AG09309 (cell line): ENCODE measurements at regions not wholly inside any gene's neighbourhood (a gene's known extent, or its start where the extent isn't known, plus 50 kb on each side); places are given as distances from the start of the nearest gene placed in this dataset.

Experiments used
- DNase-seq: peaks from one replicate; pipeline ENCODE4 v3.0.0-alpha.2; 2010; ENCODE audit warnings: low read depth
- H3K4me3 ChIP-seq: 2 replicates; pipeline ENCODE4 v1.5.1; 2011; ENCODE audit warnings: mild to moderate bottlenecking, low read depth, low read length, moderate library complexity; ENCODE audit not compliant: control insufficient read depth
- TF ChIP-seq, protein P1 (sequence below): IDR thresholded peaks from 2 replicates; pipeline ENCODE4 v1.5.1; 2011; ENCODE audit warnings: mild to moderate bottlenecking, low read depth, low read length, inconsistent platforms; ENCODE audit not compliant: insufficient read depth, control insufficient read depth; ENCODE audit errors: missing control alignments

DNA sequence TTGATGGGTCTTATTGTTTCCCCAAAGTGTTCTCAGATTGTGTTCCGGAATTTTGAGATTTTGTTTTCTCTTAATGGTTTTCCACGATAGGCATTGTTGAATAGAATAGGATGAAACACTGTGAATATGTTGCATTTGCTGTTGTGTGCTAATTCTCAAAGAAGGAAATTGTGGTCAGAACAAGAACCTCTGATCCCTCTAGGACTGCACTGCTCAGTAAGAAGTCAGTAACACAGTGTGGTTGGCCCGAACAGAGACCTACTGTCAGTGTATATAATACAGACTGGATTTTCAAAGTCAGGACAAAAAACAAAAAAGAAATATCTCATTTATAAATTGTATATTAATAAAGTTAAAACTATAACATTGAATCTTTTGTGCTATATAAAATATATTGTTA is 494.8 kb downstream of the MAT2B start:
- TF ChIP-seq, protein P1, sequence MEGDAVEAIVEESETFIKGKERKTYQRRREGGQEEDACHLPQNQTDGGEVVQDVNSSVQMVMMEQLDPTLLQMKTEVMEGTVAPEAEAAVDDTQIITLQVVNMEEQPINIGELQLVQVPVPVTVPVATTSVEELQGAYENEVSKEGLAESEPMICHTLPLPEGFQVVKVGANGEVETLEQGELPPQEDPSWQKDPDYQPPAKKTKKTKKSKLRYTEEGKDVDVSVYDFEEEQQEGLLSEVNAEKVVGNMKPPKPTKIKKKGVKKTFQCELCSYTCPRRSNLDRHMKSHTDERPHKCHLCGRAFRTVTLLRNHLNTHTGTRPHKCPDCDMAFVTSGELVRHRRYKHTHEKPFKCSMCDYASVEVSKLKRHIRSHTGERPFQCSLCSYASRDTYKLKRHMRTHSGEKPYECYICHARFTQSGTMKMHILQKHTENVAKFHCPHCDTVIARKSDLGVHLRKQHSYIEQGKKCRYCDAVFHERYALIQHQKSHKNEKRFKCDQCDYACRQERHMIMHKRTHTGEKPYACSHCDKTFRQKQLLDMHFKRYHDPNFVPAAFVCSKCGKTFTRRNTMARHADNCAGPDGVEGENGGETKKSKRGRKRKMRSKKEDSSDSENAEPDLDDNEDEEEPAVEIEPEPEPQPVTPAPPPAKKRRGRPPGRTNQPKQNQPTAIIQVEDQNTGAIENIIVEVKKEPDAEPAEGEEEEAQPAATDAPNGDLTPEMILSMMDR, result no peak
- DNase-seq, result no peak
- no peak overlapping the region for H3K4me3 ChIP-seq

DNA sequence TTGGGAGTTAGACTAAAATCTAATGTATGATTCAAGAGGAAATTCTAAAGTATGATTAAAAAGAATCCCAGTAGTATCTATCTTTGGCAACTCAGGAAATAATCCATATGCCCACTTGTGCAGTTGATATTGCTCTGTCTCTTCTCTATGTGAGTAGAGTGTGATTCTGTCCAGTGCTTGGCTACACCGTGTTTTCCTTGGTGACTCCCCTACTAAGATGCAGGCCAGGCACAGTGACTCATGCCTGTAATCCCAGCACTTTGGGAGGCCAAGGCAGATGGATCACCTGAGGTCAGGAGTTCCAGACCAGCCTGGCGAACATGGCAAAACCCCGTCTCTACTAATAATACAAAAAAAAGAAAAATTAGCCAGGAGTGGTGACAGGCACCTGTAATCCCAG is 495.4 kb downstream of the MAT2B start:
- H3K4me3 ChIP-seq, result no peak overlapping the region
- no peak for DNase-seq
- TF ChIP-seq, protein P1, result no peak

DNA sequence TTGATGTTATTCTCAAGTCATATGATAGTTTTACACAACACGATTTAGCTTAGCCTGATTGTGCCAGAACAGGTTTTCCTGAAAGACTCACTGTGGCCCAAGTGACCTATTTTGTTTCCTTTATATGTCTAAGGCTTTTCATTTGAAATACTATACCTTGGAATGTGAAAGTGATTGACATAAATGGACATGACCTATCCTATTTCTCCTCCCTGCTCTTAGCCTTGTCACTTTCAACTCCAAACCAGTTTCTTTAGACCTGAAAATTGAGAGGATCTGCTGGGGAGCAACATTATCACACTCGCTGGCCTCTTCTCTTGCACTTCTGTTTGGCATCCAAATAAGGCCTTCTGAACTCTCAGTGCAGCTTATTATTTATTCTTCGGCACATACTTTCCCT is 496.8 kb downstream of the MAT2B start:
- TF ChIP-seq, protein P1, result no peak
- H3K4me3 ChIP-seq, result no peak overlapping the region
- no peak for DNase-seq

DNA sequence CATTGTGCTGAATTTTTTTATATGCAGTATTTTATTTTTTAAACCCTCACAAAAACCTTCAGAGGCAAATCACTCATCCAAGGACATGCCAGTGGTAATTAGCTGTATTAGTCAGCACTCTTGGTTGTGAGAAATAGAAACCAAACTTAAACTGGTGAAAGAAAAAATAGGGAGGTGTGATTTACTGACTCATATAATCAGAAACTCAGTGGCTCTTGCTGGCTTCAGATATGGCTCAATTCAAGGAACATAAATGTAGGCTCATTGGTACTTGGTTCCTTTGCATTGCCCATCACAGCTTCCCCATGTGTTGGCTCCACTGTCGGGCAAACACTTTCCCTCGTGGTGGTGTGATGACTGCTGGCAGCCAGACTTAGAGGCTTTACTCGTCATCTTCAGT is 497.2 kb downstream of the MAT2B start:
- TF ChIP-seq, protein P1, result no peak
- no peak for DNase-seq
- no peak overlapping the region for H3K4me3 ChIP-seq

DNA sequence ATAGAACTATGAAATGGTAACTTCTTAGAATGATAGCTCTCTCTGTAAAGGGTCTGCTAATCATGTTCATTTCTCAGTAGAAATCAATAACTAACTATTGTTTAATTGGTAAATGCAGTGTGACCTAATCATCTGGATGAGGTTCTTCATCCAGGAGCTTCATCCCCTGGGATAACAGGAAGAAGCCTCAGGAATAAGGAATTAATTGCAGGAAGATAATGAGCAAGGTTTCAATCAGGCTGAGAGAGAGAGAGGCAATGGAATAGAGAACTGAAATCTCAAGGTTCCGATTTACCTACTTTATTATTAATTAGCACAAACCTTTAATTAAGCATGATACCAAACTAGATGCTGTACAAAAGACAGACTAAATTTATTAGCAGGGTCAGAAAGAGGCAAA is 499.7 kb downstream of the MAT2B start:
- H3K4me3 ChIP-seq, result no peak overlapping the region
- DNase-seq, result no peak
- TF ChIP-seq, protein P1, result no peak

DNA sequence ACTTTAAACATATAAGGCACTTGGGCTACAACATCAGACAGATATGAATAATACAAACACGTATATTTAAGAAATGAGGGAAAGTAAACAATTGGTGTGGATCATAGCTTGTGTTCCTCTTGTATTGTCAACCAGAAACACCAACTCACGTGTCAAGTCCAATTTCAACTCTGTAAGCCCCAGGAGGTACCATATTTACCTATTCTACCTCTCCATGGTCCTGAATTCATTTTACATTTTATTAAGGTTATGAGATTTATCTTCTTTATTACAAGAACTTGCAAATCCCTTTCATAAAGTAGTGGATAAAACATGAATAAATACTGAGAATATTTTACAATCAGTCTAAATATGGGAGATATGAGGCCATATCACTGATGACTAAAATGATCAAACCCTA is 501.6 kb downstream of the MAT2B start:
- no peak overlapping the region for H3K4me3 ChIP-seq
- TF ChIP-seq, protein P1, result no peak
- DNase-seq, result no peak

DNA sequence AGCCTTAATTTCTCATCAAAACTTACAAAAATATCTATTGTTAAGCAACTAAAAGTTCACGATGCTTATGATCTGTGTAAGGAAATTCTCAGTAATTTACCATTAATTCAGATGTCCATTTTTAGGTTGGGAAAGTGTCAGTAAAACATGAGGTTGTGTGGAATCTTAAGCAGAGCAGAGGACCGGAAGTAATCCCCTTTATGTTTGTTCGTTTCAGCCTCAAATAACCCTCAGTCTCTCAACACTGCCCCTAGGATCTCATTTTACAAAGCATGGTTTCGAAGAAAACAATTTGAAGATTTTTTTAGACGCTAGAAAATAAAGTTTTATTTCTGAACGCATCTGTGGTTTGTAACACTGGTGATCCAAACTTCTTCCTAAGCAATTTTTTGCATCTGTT is 504.2 kb downstream of the MAT2B start:
- TF ChIP-seq, protein P1, result no peak
- H3K4me3 ChIP-seq, result no peak overlapping the region
- DNase-seq, result no peak
